ENCODE measurements at regions not wholly inside any gene's neighbourhood (a gene's known extent, or its start where the extent isn't known, plus 50 kb on each side); places are given as distances from the start of the nearest gene placed in this dataset.
"Not testable (repeated sequence)": the region's sequence is repeated elsewhere in the genome, so short reads cannot be mapped to it uniquely, and the experiment has no call there.

GRCh38 chr3:106421909-106422308 is 553.1 kb upstream of the CBLB start:
- no peak for DNase-seq

DNA sequence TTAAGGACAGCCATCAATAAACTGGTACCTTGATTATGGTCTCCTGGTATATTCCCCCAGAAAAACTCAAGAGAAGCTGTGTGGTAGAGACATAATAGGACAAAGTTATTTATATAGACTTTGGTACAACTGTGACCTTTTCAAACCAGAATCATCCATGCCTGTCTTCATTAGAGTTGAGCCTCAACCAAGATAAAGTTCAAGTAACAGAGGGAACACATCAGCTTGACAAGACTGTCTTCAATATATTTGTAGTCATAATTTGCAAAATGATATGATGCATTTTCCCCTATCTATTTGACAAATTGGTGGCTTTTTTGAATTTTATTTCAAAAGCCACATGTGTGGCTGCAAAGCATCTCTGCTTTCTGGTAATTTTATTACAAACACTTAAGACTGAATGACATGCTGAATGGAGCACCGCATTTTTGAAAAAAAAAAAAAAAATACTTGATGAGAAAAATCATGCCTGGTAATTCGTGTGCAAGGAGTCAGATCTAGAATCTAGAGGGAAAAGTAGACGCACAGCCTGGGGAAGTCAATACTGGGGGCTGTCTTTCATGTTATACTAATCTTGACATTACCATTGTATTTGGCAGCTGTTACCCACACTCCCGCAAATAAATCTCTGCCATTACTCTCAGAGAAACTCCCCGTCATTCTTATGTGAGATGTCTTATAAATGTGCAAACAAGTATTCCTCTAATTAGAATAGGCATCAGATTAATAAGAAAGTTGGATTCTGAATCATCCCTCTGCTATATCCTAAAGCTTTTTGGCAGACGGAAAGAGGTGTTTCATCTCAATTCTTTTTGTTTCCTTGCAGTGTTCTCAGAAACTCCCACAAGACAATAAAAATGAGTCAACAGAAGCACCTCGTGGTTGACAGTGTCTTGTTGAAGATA is 554.8 kb upstream of the CBLB start:
- peak; percentile 3 for DNase-seq

DNA sequence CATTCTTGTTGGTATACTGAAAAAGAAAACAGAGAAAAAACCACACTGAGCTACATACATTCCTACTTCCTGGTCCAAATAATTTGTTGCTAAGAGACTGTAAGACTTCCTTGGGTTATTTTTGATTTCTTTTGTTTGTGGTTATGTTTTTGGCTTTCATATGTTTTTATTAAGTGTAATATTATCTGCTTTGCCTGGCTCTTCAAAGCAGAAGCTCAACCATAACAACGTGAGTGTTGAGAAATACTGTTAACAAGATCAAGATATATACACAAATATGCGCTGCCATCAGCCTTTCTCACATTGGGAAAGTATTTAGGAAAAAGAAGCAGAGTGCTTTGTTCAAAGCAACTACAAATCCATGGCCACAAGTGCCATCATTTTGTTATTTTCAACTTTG is 556.2 kb upstream of the CBLB start:
- no peak for DNase-seq

DNA sequence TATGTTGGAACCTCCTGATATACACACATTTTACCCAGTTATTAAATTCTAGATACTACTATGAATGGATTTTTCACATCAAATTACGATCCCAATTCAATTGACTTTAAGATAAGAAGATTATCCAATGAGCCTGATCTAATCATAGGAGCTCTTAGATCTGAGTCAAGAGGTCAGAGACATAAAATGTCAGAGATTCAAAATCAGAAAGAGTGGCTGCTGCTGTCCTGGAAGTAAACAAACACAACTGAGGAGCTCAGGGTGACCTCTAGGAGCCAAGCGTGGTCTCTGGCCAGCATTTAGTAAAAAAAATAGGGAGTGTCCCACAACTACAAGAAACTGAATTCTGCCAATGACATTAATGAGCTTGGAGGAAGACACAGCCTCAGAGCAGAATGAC is 557.1 kb upstream of the CBLB start:
- DNase-seq = no peak

GRCh38 chr3:106428565-106428994 is 559.8 kb upstream of the CBLB start:
- peak; percentile 7 for DNase-seq

- DNase-seq = no peak
Measured at GRCh38 chr3:106431721-106432120, 562.9 kb upstream of the CBLB start.

- no peak for DNase-seq
Measured at GRCh38 chr3:106435899-106436453, 567.2 kb upstream of the CBLB start.

- no peak for DNase-seq
Measured at GRCh38 chr3:106438887-106439286, 570.1 kb upstream of the CBLB start.

DNA sequence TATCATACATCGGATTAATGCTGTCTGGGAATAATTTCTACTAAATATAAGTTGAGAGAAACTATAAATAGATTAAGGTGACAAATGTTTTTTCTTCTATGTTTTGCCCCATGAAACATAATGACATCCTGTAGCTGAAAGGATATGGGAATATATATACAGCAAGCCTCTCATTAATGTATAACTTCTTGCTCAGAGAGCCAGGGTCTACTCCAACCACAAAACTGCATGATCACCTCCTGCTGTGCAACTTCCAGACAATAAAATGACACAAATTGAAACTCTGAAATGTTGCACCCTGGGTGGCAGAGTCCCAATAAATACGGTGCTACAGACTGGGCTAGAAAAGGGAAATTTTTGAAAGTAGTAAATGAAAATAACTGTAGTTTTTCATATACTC is 571.9 kb upstream of the CBLB start:
- DNase-seq = no peak

DNA sequence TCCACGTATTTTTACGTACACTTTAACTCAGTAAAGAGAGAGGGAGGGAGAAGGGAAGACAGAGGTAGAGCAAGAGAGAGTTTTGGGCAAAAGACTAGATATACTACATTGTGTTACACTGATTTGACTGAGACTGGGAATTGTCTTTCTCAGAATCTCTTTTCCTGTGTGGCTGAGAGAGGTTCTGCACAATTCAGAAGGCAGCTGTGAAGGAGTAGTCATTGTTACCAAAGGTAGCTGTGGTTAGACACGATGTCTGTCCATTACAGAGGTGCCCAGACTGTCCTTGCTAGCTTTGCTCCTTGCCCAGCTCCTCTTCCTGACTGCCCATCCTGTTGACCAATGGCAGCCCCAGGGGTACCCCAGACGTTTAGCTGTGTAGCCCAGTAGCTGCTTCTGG is 577.5 kb upstream of the CBLB start:
- DNase-seq = no peak

GRCh38 chr3:106447723-106448301 is 579.0 kb upstream of the CBLB start:
- DNase-seq = no peak

DNA sequence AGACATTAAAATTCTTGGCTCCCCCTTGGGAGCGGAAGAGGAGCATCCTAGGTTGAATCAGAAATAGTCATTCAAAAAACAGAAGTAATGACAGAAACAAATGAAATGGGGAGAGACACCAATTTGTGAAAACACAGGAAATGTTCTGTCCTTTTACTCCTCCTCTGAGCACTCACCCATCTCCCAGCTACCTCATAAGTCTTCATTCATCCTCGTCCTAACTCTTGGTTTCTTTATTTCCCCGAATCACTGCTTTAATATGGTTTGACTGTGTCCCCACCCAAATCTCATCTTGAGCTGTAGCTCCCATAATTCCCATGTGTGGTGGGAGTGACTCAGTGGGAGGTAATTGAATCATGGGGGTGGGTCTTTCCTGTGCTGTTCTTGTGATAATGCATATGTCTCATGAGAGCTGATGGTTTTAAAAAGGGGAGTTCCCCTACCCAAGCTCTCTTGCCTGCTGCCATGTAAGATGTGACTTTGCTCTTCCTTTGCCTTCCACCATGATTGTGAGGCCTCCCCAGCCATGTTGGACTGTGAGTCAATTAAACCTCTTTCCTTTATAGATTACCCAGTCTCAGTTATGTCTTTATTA is 579.7 kb upstream of the CBLB start:
- not testable (repeated sequence) for DNase-seq

- DNase-seq = no peak
Measured at GRCh38 chr3:106452096-106452495, 583.3 kb upstream of the CBLB start.

DNA sequence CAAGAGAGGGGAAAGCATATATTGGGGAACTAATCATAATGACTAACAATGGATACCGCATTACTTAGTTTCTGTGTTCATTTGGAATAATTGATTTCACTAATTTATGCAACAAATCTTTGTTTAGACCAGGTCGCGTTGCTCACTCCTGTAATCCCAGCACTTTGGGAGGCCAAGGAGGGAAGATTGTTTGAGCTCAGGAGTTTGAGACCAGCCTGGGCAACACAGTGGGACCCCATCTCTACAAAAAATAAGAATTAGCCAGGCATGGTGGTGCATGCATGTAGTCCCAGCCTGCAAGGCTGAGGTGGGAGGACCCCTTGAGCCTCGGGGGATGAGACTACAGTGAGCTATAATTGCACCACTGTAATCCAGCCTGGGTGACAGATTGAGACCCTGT is 585.7 kb upstream of the CBLB start:
- no peak for DNase-seq

DNA sequence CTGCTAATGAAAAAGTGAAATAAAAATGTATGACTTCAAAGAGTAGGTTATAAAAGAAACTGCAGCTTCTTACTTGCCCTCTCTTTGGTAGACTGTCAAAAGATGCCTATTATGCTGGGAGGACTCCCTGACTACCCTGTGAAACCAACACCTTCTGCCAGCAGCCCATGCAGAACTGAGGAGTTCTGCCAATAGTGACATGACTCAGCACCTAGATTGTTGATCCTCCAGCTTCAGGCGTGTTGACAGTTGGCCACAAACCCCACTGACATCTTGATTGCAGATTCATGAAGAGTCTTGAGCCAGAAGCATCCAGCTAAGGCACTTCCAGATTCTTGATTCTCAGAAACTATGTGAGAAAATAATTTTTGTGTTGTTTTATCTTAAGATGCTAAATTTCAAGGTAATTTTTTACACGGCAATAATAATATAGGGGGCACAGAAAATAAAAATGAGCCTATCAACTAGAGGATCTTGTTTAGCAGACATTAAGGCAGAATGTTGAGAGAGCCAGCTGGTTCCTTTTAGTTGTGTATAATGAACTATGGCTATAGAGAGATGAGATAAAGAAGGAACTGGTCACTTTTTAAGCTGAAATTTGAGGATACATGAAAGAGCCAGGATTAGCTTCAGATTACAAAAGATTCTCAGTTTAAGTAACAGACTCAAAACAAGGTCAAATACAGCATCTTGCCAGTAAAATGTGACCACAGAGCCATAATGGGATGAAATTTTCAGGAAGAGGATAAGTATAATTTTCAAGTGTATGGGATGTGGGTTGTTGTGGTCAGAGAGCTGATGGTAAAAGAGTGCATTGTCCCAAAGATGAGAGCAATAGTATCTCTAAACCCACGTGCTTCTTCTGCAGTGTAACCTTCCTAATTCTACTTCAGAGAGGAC is 588.7 kb upstream of the CBLB start:
- DNase-seq = no peak

DNA sequence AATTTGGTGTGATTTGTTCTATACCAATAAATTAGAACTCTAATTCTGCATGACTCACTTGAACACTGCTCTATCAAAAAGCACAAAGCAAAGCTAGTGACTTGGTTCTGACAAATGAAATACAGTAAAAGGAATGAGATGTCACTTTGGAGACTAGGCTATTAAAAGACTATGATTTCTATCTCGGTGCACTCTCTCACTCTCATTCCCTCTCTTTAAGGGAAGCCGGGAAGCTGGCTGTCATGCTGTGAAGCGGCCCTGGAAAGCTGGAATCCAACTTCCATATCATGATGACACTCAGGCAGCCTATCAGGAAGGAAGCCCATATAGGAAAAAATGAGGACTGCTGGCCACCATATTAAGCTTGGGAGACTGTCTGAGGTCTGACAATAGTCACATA is 590.1 kb upstream of the CBLB start:
- no peak for DNase-seq

- no peak for DNase-seq
Measured at GRCh38 chr3:106466881-106467280, 598.1 kb upstream of the CBLB start.

DNA sequence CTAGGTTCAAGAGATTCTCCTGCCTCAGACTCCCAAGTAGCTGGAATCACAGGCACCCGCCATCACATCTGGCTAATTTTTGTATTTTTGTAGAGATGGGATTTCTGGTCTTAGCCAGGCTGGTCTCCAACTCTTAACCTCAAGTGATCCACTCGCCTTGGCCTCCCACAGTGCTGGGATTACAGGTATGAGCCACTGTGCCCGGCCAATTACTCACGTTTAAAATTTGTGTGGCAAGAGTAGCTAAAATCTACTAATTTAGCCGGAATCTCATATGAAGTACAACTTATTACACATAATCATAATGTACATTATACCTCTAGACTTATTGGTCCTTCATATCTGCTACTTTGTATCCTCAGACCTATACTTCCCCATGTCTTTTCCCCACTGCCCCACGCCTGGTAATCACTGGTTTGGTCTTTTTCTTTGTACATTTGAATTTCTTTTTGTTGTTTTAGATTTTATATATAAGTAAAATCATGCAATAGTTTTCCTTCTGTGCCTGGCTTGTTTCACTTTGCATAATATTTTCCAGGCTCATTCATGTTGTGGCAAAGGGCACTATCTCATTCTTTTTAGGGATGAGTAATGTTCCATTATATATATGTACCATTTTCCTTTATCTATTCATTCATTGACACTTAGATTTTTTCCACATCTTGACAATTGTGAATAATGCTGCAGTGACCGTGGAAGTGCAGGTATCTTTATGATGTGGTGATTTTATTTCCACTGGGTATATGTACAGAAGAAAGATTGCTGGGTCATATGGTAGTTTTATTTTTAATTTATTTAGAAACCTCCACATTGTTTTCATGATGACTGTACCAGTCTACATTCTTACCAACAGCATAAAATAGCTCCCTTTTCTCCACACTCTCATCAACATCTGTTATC is 605.0 kb upstream of the CBLB start:
- no peak for DNase-seq

DNA sequence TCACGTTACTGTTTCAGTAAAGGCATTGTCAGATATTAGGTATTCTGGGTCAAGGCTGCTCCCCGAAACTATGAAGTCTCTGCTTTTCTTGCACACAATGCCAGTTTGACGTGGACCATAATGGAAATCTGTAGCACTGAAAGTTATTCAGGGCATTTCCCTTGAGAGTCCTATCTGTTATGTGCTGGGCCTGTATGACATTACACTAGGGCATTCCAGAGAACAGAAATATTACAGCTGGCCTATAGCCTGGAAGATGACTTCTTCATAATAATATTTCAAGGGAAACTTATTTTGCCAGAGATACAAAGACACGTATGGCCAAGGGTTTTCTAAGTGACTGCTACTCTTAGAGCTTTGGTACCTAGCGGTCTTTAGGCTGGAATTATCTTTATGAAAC is 613.6 kb upstream of the CBLB start:
- DNase-seq = no peak

DNA sequence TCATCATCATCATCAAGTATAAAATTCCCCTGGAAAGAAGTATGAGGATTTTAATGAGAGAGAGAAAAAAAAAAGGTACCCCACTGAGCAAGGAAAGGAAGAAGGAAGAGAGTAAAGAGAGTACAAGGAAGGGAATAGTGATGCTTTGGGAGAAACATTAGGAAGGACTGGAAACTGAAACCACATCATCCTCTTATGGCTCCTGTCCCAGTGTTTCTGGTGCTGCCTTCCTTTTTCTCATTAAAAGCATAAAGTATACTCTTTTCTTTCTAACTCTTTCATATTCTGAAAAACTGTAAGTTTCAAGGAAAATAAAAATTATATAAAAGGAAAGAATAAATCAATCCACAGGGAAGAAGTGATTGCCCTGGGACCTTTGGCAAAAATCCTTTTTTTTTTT is 616.4 kb upstream of the CBLB start:
- no peak for DNase-seq

GRCh38 chr3:106485802-106486201 is 617.0 kb upstream of the CBLB start:
- no peak for DNase-seq
